Lung (tissue), 11 donors: ENCODE measurements at regions not wholly inside any gene's neighbourhood (a gene's known extent, or its start where the extent isn't known, plus 50 kb on each side); places are given as distances from the start of the nearest gene placed in this dataset.
A peak's percentile ranks its signal among the peaks of the same experiment; 100 is the strongest.

ENCODE experiments used
- ATAC-seq: fragments of 200-7000 bp; cut with Tn5 transposase; one replicate; pipeline ENCODE4 v1.9.1; 2020; ENCODE audit warnings: moderate number of reproducible peaks; ENCODE audit not compliant: insufficient read depth, low FRiP score
- DNase-seq, 3 donors: peaks; one replicate each; pipeline ENCODE4 v3.0.0-alpha.2; 2013 to 2017
- H3K27ac ChIP-seq, 2 donors: one replicate each; pipeline ENCODE4 v1.5.1; 2013; ENCODE audit warnings: mild to moderate bottlenecking in 2 of 2, moderate library complexity in 2 of 2, control low read depth in 1 of 2, inconsistent platforms in 1 of 2, low read depth in 1 of 2, low read length in 1 of 2
- H3K27me3 ChIP-seq, 3 donors: one replicate each; pipeline ENCODE4 v1.5.1; 2013; ENCODE audit warnings: low read length in 2 of 3; ENCODE audit not compliant: control insufficient read depth in 3 of 3, insufficient read depth in 3 of 3
- H3K36me3 ChIP-seq, 4 donors: one replicate each; pipeline ENCODE4 v1.5.1; 2013; ENCODE audit warnings: low read length in 4 of 4, mild to moderate bottlenecking in 1 of 4, moderate library complexity in 1 of 4; ENCODE audit not compliant: control insufficient read depth in 4 of 4, insufficient read depth in 4 of 4
- H3K4me1 ChIP-seq, 5 donors: one replicate each; pipeline ENCODE4 v1.5.1; 2013; ENCODE audit warnings: low read length in 5 of 5, mild to moderate bottlenecking in 2 of 5, moderate library complexity in 1 of 5; ENCODE audit not compliant: control insufficient read depth in 5 of 5, insufficient read depth in 5 of 5
- H3K4me3 ChIP-seq: one replicate; pipeline ENCODE4 v1.5.1; 2013; ENCODE audit warnings: mild to moderate bottlenecking, control low read depth, moderate library complexity
- H3K9ac ChIP-seq, 2 donors: one replicate each; pipeline ENCODE4 v1.5.1; 2013; ENCODE audit warnings: low read length in 2 of 2, control low read depth in 1 of 2; ENCODE audit not compliant: insufficient read depth in 1 of 2
- H3K9me3 ChIP-seq, 4 donors: one replicate each; pipeline ENCODE4 v1.5.1; 2013; ENCODE audit warnings: low read length in 3 of 4, mild to moderate bottlenecking in 1 of 4, moderate library complexity in 1 of 4; ENCODE audit not compliant: control insufficient read depth in 4 of 4, insufficient read depth in 3 of 4
- CTCF ChIP-seq: IDR thresholded peaks from 2 replicates; pipeline ENCODE4 v1.5.1; 2012; ENCODE audit warnings: mild to moderate bottlenecking; ENCODE audit errors: control extremely low read depth, extremely low read depth
- WGBS, 2 donors: extraction: QIAGEN DNeasy Blood & Tissue Kit; methylation state at CpG; one replicate each; pipeline ENCODE4 v1.1.7; 2013; 5-methylcytosine and 5-hydroxymethylcytosine counted together
- donor health status: control.
- donor health status: control.
- donor health status: Bipolar disorder and iron deficiency.
- donor health status: healthy.
- donor health status: DM: yes; HTN: yes; CAD: no.

GRCh38 chr13:64164435-64164834 lies 2748.8 kb upstream of the PCDH20 start:
- ATAC-seq, result no peak
- H3K9me3 ChIP-seq, result peaks cover 0 to 3% (median 0%) of the 10 kb centered on the region in 4 donors
- H3K27me3 ChIP-seq, result no peaks in the 10 kb centered on the region
- no peak overlapping the region for H3K9ac ChIP-seq
- 86 to 97% methylated on average over 4 of the region's 4 CpGs for WGBS, 2 donors
- no peak overlapping the region for H3K4me3 ChIP-seq
- TF ChIP-seq CTCF, result no peak
- no peak for DNase-seq
- no peak overlapping the region for H3K27ac ChIP-seq
- no peaks in the 10 kb centered on the region for H3K36me3 ChIP-seq
- H3K4me1 ChIP-seq, result no peaks in the 10 kb centered on the region

- TF ChIP-seq CTCF, result no peak
- Histone ChIP-seq H3K4me1 (no peaks in the 10 kb centered on the region), H3K4me3 (no peak overlapping the region), H3K27ac (no peak overlapping the region), H3K9ac (no peak overlapping the region), H3K27me3 (no peaks in the 10 kb centered on the region), H3K9me3 (peaks cover 0 to 3% (median 0%) of the 10 kb centered on the region in 4 donors), H3K36me3 (no peaks in the 10 kb centered on the region)
- DNase-seq (no peak), ATAC-seq (no peak)
Measured at GRCh38 chr13:64160479-64160878, 2744.8 kb upstream of the PCDH20 start.

- H3K27me3 ChIP-seq, result no peaks in the 10 kb centered on the region
- no peaks in the 10 kb centered on the region for H3K4me1 ChIP-seq
- no peak for TF ChIP-seq CTCF
- no peak overlapping the region for H3K27ac ChIP-seq
- ATAC-seq, result no peak
- WGBS, 2 donors, result 73 to 77% methylated on average over 3 of the region's 3 CpGs
- H3K4me3 ChIP-seq, result no peak overlapping the region
- H3K9ac ChIP-seq, result no peak overlapping the region
- no peaks in the 10 kb centered on the region for H3K9me3 ChIP-seq
- no peaks in the 10 kb centered on the region for H3K36me3 ChIP-seq
- DNase-seq, result no peak
Measured at GRCh38 chr13:64158908-64159307, 2743.3 kb upstream of the PCDH20 start.

GRCh38 chr13:64154514-64154913 lies 2738.9 kb upstream of the PCDH20 start:
- H3K27ac ChIP-seq, result no peak overlapping the region
- no peak for ATAC-seq

More at GRCh38 chr13:64154514-64154913, 2738.9 kb upstream of the PCDH20 start:
- H3K4me3 ChIP-seq, result no peak overlapping the region
- H3K9ac ChIP-seq, result no peak overlapping the region
- H3K36me3 ChIP-seq, result no peaks in the 10 kb centered on the region
- no peaks in the 10 kb centered on the region for H3K4me1 ChIP-seq
- WGBS, 2 donors, result 83 to 95% methylated on average over 1 of the region's 1 CpG
- DNase-seq, result peak in 2 of 3 donors; percentile 5 to 23
- TF ChIP-seq CTCF, result no peak
- H3K9me3 ChIP-seq, result peaks cover 0 to under 1% (median 0%) of the 10 kb centered on the region in 4 donors
- H3K27me3 ChIP-seq, result no peaks in the 10 kb centered on the region
